OCI-LY7 (cell line): ENCODE measurements at regions not wholly inside any gene's neighbourhood (a gene's known extent, or its start where the extent isn't known, plus 50 kb on each side); places are given as distances from the start of the nearest gene placed in this dataset.

Source experiments
- CTCF ChIP-seq: fragments of 200-600 bp; sonication (generic); conservative IDR thresholded peaks from 2 replicates; pipeline ENCODE4 v1.5.1; 2014; ENCODE audit warnings: mild to moderate bottlenecking, antibody characterized with exemption, low read length, moderate library complexity, mixed read lengths
- EZH2phosphoT487 ChIP-seq: fragments of 200-600 bp; sonication (generic); IDR thresholded peaks from 2 replicates; pipeline ENCODE4 v1.6.1; 2018; ENCODE audit warnings: low read depth, borderline replicate concordance, mild to moderate bottlenecking, mixed run types, antibody characterized with exemption, low read length, moderate library complexity, mixed read lengths

- TF ChIP-seq CTCF: no peak
- TF ChIP-seq EZH2phosphoT487: no peak
Measured at GRCh38 chr2:236934656-236935055, 151.0 kb upstream of the COPS8 start.
